ENCODE measurements at regions not wholly inside any gene's neighbourhood (a gene's known extent, or its start where the extent isn't known, plus 50 kb on each side); places are given as distances from the start of the nearest gene placed in this dataset.

- H3K27me3 ChIP-seq = no peaks in the 10 kb centered on the region
- WGBS, 2 donors = 39% methylated on average over 19 of the region's 19 CpGs
- no peak overlapping the region for H3K27ac ChIP-seq
- no peak for DNase-seq (ENCODE audit: low spot score in 2 of 2)
- H3K4me3 ChIP-seq = no peak overlapping the region
- no peaks in the 10 kb centered on the region for H3K36me3 ChIP-seq
- no peaks in the 10 kb centered on the region for H3K9me3 ChIP-seq
- no peaks in the 10 kb centered on the region for H3K4me1 ChIP-seq
- no peak for TF ChIP-seq CTCF (IDR thresholded peaks at IDR 0.05)
- no peak for TF ChIP-seq POLR2A (IDR thresholded peaks at IDR 0.05)
- TF ChIP-seq EP300 (IDR thresholded peaks at IDR 0.05) = no peak
Observed at GRCh38 chr5:174520420-174521396, 203.7 kb upstream of the MSX2 start.

GRCh38 chr5:174521449-174521848 lies 202.9 kb upstream of the MSX2 start:
- Histone ChIP-seq H3K27me3 (no peaks in the 10 kb centered on the region), H3K4me1 (no peaks in the 10 kb centered on the region), H3K4me3 (no peak overlapping the region), H3K36me3 (no peaks in the 10 kb centered on the region), H3K27ac (no peak overlapping the region), H3K9me3 (no peaks in the 10 kb centered on the region)
- WGBS, 2 donors = 82 to 88% methylated on average over 1 of the region's 1 CpG
- no peak for DNase-seq (ENCODE audit: low spot score in 2 of 2)
- no peak for TF ChIP-seq POLR2A (IDR thresholded peaks at IDR 0.05)
- no peak for TF ChIP-seq EP300 (IDR thresholded peaks at IDR 0.05)
- no peak for TF ChIP-seq CTCF (IDR thresholded peaks at IDR 0.05)

GRCh38 chr5:174522480-174523260 lies 201.7 kb upstream of the MSX2 start:
- no peaks in the 10 kb centered on the region for H3K9me3 ChIP-seq
- H3K4me1 ChIP-seq = no peaks in the 10 kb centered on the region
- 32 to 36% methylated on average over 2 of the region's 2 CpGs for WGBS, 2 donors
- no peak for TF ChIP-seq POLR2A (IDR thresholded peaks at IDR 0.05)
- no peaks in the 10 kb centered on the region for H3K27me3 ChIP-seq
- no peak overlapping the region for H3K4me3 ChIP-seq
- DNase-seq (ENCODE audit: low spot score in 2 of 2) = no peak
- H3K36me3 ChIP-seq = no peaks in the 10 kb centered on the region
- no peak overlapping the region for H3K27ac ChIP-seq

DNA sequence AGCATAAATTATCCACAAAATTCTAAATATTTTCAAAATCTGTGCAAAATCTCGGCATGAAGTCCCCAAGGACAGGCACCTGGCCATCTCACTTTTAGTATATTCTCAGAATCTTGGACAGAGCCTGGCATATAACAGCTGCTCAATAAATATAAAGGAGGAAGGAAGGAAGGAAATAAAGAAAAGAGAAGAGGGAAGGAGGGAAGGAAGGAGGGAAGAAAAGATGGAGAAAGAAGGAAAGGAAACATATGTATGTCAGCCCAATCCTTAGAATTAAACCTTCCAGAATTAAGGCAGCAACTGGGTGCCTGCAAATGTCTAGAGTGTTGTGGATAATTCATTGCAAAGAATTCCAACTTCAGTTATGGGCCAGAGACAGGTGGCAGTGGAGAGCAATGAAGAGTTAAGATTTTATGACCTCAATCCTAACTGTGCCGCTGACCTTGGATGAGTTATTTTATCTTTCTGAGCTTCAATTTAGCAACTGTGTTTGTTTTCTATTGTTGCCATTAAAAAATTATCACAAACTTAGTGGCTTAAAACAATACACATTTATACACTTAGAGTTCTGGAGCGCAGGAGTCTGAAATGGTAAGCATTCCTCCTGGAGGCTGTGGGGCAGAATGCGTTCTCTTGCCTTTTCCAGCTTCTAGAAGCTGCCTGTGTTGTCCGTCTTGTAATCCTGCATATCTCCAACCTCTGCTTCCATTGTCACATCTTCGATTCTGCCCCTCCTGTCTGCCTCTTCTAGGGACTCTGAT lies 200.9 kb upstream of the MSX2 start:
- WGBS, 2 donors = 54 to 55% methylated on average over 6 of the region's 6 CpGs
- Histone ChIP-seq H3K27me3 (no peaks in the 10 kb centered on the region), H3K27ac (no peak overlapping the region), H3K4me3 (no peak overlapping the region), H3K4me1 (no peaks in the 10 kb centered on the region), H3K36me3 (no peaks in the 10 kb centered on the region), H3K9me3 (no peaks in the 10 kb centered on the region)
- TF ChIP-seq EP300 (IDR thresholded peaks at IDR 0.05) (no peak), CTCF (IDR thresholded peaks at IDR 0.05) (no peak), POLR2A (IDR thresholded peaks at IDR 0.05) (no peak)
- no peak for DNase-seq (ENCODE audit: low spot score in 2 of 2)

DNA sequence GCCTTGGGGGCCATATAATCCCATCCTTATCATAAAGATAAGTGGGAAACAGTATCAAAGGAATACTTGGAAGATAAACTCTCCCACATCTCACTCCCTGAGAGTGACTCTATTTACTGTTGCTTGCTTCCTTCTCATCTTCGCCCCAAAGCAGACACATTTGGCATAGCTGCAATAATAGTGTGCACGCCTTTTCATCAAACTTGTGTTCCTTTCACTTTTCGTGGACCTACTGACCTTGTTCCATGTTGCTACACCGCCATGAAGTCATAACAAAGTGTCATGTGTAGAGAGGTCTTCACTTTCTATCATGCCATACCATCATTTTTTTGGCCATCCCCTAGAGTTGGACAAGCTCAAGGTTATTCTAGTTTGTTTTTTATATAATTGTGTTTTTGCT lies 200.0 kb upstream of the MSX2 start:
- DNase-seq (ENCODE audit: low spot score in 2 of 2) = no peak
- no peaks in the 10 kb centered on the region for H3K4me1 ChIP-seq
- H3K9me3 ChIP-seq = no peaks in the 10 kb centered on the region
- no peaks in the 10 kb centered on the region for H3K36me3 ChIP-seq
- no peak overlapping the region for H3K4me3 ChIP-seq
- H3K27ac ChIP-seq = no peak overlapping the region
- no peak for TF ChIP-seq CTCF (IDR thresholded peaks at IDR 0.05)
- no peak for TF ChIP-seq EP300 (IDR thresholded peaks at IDR 0.05)
- no peak for TF ChIP-seq POLR2A (IDR thresholded peaks at IDR 0.05)
- H3K27me3 ChIP-seq = no peaks in the 10 kb centered on the region
- 87% methylated on average over 4 of the region's 4 CpGs for WGBS, 2 donors

All from tibial nerve (tissue), 4 donors.